GM18873 (cell line): ENCODE measurements at regions not wholly inside any gene's neighbourhood (a gene's known extent, or its start where the extent isn't known, plus 50 kb on each side); places are given as distances from the start of the nearest gene placed in this dataset.

ENCODE experiments used
- ATAC-seq: cut with Tn5 transposase; IDR thresholded peaks from one replicate; pipeline ENCODE4 v1.9.1; 2021; ENCODE audit warnings: mild to moderate bottlenecking, moderate library complexity, moderate number of reproducible peaks; ENCODE audit not compliant: unreplicated experiment, low FRiP score

GRCh38 chr10:52438119-52438518 is 124.0 kb downstream of the DKK1 start:
- ATAC-seq, result no peak

GRCh38 chr10:52440612-52441285 is 126.7 kb downstream of the DKK1 start:
- no peak for ATAC-seq

GRCh38 chr10:52442576-52442975 is 128.5 kb downstream of the DKK1 start:
- ATAC-seq, result no peak

- no peak for ATAC-seq
These were observed 129.6 kb downstream of the DKK1 start for GRCh38 chr10:52443419-52444388.

- no peak for ATAC-seq
These were observed 132.3 kb downstream of the DKK1 start for GRCh38 chr10:52446391-52446790.

GRCh38 chr10:52447931-52448353 is 133.9 kb downstream of the DKK1 start:
- no peak for ATAC-seq

- no peak for ATAC-seq
These were observed 136.7 kb downstream of the DKK1 start for GRCh38 chr10:52450762-52451291.

- ATAC-seq, result no peak
These were observed 137.7 kb downstream of the DKK1 start for GRCh38 chr10:52451817-52452216.

GRCh38 chr10:52452600-52453493 is 138.8 kb downstream of the DKK1 start:
- no peak for ATAC-seq

- ATAC-seq, result no peak
These were observed 139.4 kb downstream of the DKK1 start for GRCh38 chr10:52453501-52453900.

GRCh38 chr10:52454491-52454890 is 140.4 kb downstream of the DKK1 start:
- ATAC-seq, result no peak

- ATAC-seq, result no peak
These were observed 141.0 kb downstream of the DKK1 start for GRCh38 chr10:52455098-52455497.

GRCh38 chr10:52459097-52459496 is 145.0 kb downstream of the DKK1 start:
- no peak for ATAC-seq

- ATAC-seq, result no peak
These were observed 149.7 kb downstream of the DKK1 start for GRCh38 chr10:52463826-52464225.

- ATAC-seq, result no peak
These were observed 150.5 kb downstream of the DKK1 start for GRCh38 chr10:52464368-52465124.

GRCh38 chr10:52465202-52465601 is 151.1 kb downstream of the DKK1 start:
- ATAC-seq, result no peak

GRCh38 chr10:52466464-52466863 is 152.4 kb downstream of the DKK1 start:
- no peak for ATAC-seq

- no peak for ATAC-seq
These were observed 156.1 kb downstream of the DKK1 start for GRCh38 chr10:52469970-52470705.
